DND-41 (cell line): ENCODE measurements at regions not wholly inside any gene's neighbourhood (a gene's known extent, or its start where the extent isn't known, plus 50 kb on each side); places are given as distances from the start of the nearest gene placed in this dataset.

Experiments
- EZH2 ChIP-seq: IDR thresholded peaks from 3 replicates; pipeline ENCODE4 v1.6.1; 2012; ENCODE audit warnings: borderline replicate concordance, low read depth, mild to moderate bottlenecking, moderate library complexity, low read length, inconsistent platforms; ENCODE audit not compliant: severe bottlenecking
- TF ChIP-seq, protein P1 (sequence below): IDR thresholded peaks from 2 replicates; pipeline ENCODE4 v1.5.1; 2012; ENCODE audit warnings: borderline replicate concordance, low read length, moderate library complexity, mild to moderate bottlenecking; ENCODE audit not compliant: poor library complexity, severe bottlenecking; ENCODE audit errors: extremely low read depth

GRCh38 chr2:54048117-54048785, 67.2 kb upstream of the ACYP2 start:
- TF ChIP-seq, protein P1, sequence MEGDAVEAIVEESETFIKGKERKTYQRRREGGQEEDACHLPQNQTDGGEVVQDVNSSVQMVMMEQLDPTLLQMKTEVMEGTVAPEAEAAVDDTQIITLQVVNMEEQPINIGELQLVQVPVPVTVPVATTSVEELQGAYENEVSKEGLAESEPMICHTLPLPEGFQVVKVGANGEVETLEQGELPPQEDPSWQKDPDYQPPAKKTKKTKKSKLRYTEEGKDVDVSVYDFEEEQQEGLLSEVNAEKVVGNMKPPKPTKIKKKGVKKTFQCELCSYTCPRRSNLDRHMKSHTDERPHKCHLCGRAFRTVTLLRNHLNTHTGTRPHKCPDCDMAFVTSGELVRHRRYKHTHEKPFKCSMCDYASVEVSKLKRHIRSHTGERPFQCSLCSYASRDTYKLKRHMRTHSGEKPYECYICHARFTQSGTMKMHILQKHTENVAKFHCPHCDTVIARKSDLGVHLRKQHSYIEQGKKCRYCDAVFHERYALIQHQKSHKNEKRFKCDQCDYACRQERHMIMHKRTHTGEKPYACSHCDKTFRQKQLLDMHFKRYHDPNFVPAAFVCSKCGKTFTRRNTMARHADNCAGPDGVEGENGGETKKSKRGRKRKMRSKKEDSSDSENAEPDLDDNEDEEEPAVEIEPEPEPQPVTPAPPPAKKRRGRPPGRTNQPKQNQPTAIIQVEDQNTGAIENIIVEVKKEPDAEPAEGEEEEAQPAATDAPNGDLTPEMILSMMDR, result no peak
- TF ChIP-seq EZH2, result no peak
